GM12878 (cell line): ENCODE measurements at regions not wholly inside any gene's neighbourhood (a gene's known extent, or its start where the extent isn't known, plus 50 kb on each side); places are given as distances from the start of the nearest gene placed in this dataset.

ENCODE experiments used
- ATAC-seq: fragments of 200-7000 bp; cut with Tn5 transposase; 3 replicates; pipeline ENCODE4 v1.9.1; 2020; ENCODE audit warnings: mild to moderate bottlenecking, moderate library complexity
- BruUV-seq: library from RNA; stranded (reverse); fragments of 400-500 nt; replicated peaks from 2 replicates; lab custom pipeline; 2021; lab: Mats Ljungman, UMichigan
- CTCF ChIA-PET: fragments of 300-600 bp; sonication (Branson Sonifier 250); formaldehyde crosslinking; extraction: SDS; loops from one replicate; lab custom pipeline; 2021; ENCODE audit warnings: inconsistent platforms; lab: Yijun Ruan, JAX
- POLR2A ChIA-PET: fragments of 350-600 bp; formaldehyde crosslinking; extraction: SDS; loops from one replicate; lab custom pipeline; 2021; ENCODE audit warnings: inconsistent platforms; lab: Charles Lee
- RAD21 ChIA-PET: fragments of 300-600 bp; sonication (Branson Sonifier 250); formaldehyde crosslinking; loops from one replicate; lab custom pipeline; 2023; ENCODE audit warnings: antibody characterized with exemption; ENCODE audit not compliant: unreplicated experiment; lab: Charles Lee
- SMC1A ChIA-PET: fragments of 300-600 bp; sonication (Branson Sonifier 250); formaldehyde crosslinking; loops from one replicate; lab custom pipeline; 2023; ENCODE audit not compliant: unreplicated experiment, uncharacterized antibody; lab: Charles Lee
- DNase-seq: peaks from one replicate; pipeline ENCODE4 v3.0.0-alpha.2; 2011; ENCODE audit warnings: low read depth, low spot score
- FAIRE-seq: peaks from 3 replicates; lab custom pipeline; 2011; peaks lifted over from hg19 to GRCh38; lab: Jason Lieb, UNC
- H2AFZ ChIP-seq: 2 replicates; pipeline ENCODE4 v1.6.0; 2011; ENCODE audit warnings: low read depth, low read length, control low read depth; ENCODE audit not compliant: control insufficient read depth
- H3K27ac ChIP-seq: 2 replicates; pipeline ENCODE4 v1.5.1; 2011; ENCODE audit warnings: control low read depth; ENCODE audit not compliant: control insufficient read depth, insufficient read depth
- H3K27me3 ChIP-seq, 2 experiments: replicated peaks in 1 of 2; 2 replicates each; pipeline versions ENCODE4 v1.6.0 to v1.6.1; 2011; ENCODE audit warnings: low read length in 1 of 2; ENCODE audit not compliant: control insufficient read depth in 2 of 2, insufficient read depth in 2 of 2
- H3K36me3 ChIP-seq, 2 experiments: 2 replicates each; pipeline ENCODE4 v1.5.1; 2011; ENCODE audit warnings: low read length in 1 of 2; ENCODE audit not compliant: control insufficient read depth in 2 of 2, insufficient read depth in 2 of 2
- H3K4me1 ChIP-seq: 2 replicates; pipeline ENCODE4 v1.6.1; 2011; ENCODE audit warnings: mild to moderate bottlenecking, low read length, moderate library complexity, mixed read lengths; ENCODE audit not compliant: control insufficient read depth, insufficient read depth
- H3K4me2 ChIP-seq: 2 replicates; pipeline ENCODE4 v1.6.0; 2011; ENCODE audit warnings: control low read depth; ENCODE audit not compliant: control insufficient read depth, insufficient read depth
- H3K4me3 ChIP-seq: fragments of 200-600 bp; sonication (generic); 2 replicates; pipeline ENCODE4 v1.5.1; 2016
- H3K79me2 ChIP-seq: 2 replicates; pipeline ENCODE4 v1.6.0; 2011; ENCODE audit warnings: low read length; ENCODE audit not compliant: control insufficient read depth, insufficient read depth
- H3K9ac ChIP-seq: 2 replicates; pipeline ENCODE4 v1.8.0; 2011; ENCODE audit warnings: low read length, control low read depth, mixed read lengths; ENCODE audit not compliant: control insufficient read depth, insufficient read depth
- H3K9me3 ChIP-seq: replicated peaks from 3 replicates; pipeline ENCODE4 v1.5.1; 2011; ENCODE audit warnings: mild to moderate bottlenecking, low read length; ENCODE audit not compliant: control insufficient read depth, insufficient read depth
- H4K20me1 ChIP-seq: 2 replicates; pipeline ENCODE4 v1.6.0; 2011; ENCODE audit not compliant: control insufficient read depth, insufficient read depth
- DPF2 ChIP-seq: fragments of 450-650 bp; IDR thresholded peaks from 2 replicates; pipeline ENCODE4 v1.6.1; 2017; ENCODE audit warnings: mild to moderate bottlenecking
- IRF3 ChIP-seq: fragments of 450-650 bp; IDR thresholded peaks from 2 replicates; pipeline ENCODE4 v1.6.1; 2014; ENCODE audit warnings: mild to moderate bottlenecking
- JUND ChIP-seq: IDR thresholded peaks from 2 replicates; pipeline ENCODE4 v1.6.1; 2012; ENCODE audit warnings: low read depth, mild to moderate bottlenecking, low read length, improper control_type of control experiment, moderate library complexity
- ZZZ3 ChIP-seq: IDR thresholded peaks from 2 replicates; pipeline ENCODE4 v1.6.1; 2011; ENCODE audit warnings: low read depth; ENCODE audit not compliant: control insufficient read depth, insufficient read length
- in situ Hi-C: fragments of 300-500 bp; cut with MboI; formaldehyde crosslinking; loops from 9 replicates; pipeline ENCODE4 v1.14.3; 2018; ENCODE audit warnings: mixed read lengths
- intact Hi-C: fragments of 100-400 bp; cut with micrococcal nuclease; formaldehyde crosslinking; loops from one replicate; pipeline ENCODE4 v1.14.2; 2022; ENCODE audit not compliant: unreplicated experiment
- TF ChIP-seq, protein P1 (sequence below): fragments of 450-650 bp; IDR thresholded peaks from 2 replicates; pipeline ENCODE4 v1.6.1; 2017; ENCODE audit warnings: mild to moderate bottlenecking, low read depth, inconsistent platforms; ENCODE audit not compliant: poor library complexity, severe bottlenecking

GRCh38 chr4:23728971-23729370 is 160.9 kb downstream of the PPARGC1A start (continued):
- TF ChIP-seq, protein P1, sequence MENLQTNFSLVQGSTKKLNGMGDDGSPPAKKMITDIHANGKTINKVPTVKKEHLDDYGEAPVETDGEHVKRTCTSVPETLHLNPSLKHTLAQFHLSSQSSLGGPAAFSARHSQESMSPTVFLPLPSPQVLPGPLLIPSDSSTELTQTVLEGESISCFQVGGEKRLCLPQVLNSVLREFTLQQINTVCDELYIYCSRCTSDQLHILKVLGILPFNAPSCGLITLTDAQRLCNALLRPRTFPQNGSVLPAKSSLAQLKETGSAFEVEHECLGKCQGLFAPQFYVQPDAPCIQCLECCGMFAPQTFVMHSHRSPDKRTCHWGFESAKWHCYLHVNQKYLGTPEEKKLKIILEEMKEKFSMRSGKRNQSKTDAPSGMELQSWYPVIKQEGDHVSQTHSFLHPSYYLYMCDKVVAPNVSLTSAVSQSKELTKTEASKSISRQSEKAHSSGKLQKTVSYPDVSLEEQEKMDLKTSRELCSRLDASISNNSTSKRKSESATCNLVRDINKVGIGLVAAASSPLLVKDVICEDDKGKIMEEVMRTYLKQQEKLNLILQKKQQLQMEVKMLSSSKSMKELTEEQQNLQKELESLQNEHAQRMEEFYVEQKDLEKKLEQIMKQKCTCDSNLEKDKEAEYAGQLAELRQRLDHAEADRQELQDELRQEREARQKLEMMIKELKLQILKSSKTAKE: no peak
- no peak for TF ChIP-seq IRF3
- no peak for TF ChIP-seq JUND
- no peak for TF ChIP-seq ZZZ3

DNA sequence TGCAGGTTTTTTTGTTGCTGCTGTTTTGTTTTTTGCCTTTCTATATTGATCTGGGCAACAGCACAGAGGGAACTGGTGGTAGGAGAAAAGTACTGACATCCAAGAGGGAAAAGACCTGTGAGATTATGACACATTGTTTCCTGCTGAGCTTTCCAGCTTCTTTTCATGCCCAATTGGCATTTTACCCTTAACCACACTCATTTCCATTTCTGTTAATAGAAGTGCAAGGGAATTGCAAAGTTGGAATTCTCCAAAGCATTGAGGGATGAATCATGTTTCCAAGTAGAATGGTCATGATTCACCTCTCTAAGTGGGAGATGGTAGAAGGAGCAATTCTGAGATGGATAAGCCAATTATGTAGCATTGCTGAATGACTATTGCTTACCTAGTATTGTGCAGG is 161.5 kb downstream of the PPARGC1A start:
- ChIA-PET POLR2A (no interaction called here), RAD21 (no interaction called here), CTCF (no interaction called here), SMC1A (interaction anchor here (0.6 kb wide), 1 partner anchor 14 kb away, joined by 3 read pairs; no protein-coding TSS in a partner anchor)
- DNase-seq: no peak
- no peaks in the 10 kb centered on the region for H3K36me3 ChIP-seq
- H3K9me3 ChIP-seq: no peaks in the 10 kb centered on the region
- no peak overlapping the region for H3K9ac ChIP-seq
- H3K4me2 ChIP-seq: no peak overlapping the region
- BruUV-seq: no TSS peak
- no peak for FAIRE-seq
- no peak overlapping the region for H3K27ac ChIP-seq
- no peaks in the 10 kb centered on the region for H4K20me1 ChIP-seq
- H3K4me1 ChIP-seq: no peaks in the 10 kb centered on the region
- H2AFZ ChIP-seq: no peak overlapping the region
- H3K4me3 ChIP-seq: no peak overlapping the region
- no peak for ATAC-seq
- TF ChIP-seq DPF2: no peak
- H3K27me3 ChIP-seq: no peaks in the 10 kb centered on the region
- in situ Hi-C loops (no loop called here), intact Hi-C loops (no loop called here)
- H3K79me2 ChIP-seq: no peaks in the 10 kb centered on the region
